GM12891 (cell line): ENCODE measurements at regions not wholly inside any gene's neighbourhood (a gene's known extent, or its start where the extent isn't known, plus 50 kb on each side); places are given as distances from the start of the nearest gene placed in this dataset.

Experiments used
- PAX5 ChIP-seq: IDR thresholded peaks from 2 replicates; pipeline ENCODE4 v1.6.1; 2011; ENCODE audit warnings: low read length, moderate library complexity, mild to moderate bottlenecking; ENCODE audit not compliant: insufficient read depth, severe bottlenecking
- POLR2A ChIP-seq: IDR thresholded peaks from 2 replicates; pipeline ENCODE4 v1.6.1; 2011; ENCODE audit warnings: low read depth, low read length, control low read depth
- POLR2AphosphoS5 ChIP-seq: IDR thresholded peaks from 2 replicates; pipeline ENCODE4 v1.6.1; 2011; ENCODE audit warnings: low read depth, low read length, control low read depth
- POU2F2 ChIP-seq: IDR thresholded peaks from 2 replicates; pipeline ENCODE4 v1.6.1; 2011; ENCODE audit warnings: low read depth, mild to moderate bottlenecking, control low read depth, low read length, moderate library complexity
- SPI1 ChIP-seq: IDR thresholded peaks from 2 replicates; pipeline ENCODE4 v1.6.1; 2011; ENCODE audit warnings: low read depth, low read length, control low read depth
- TAF1 ChIP-seq: IDR thresholded peaks from 2 replicates; pipeline ENCODE4 v1.6.1; 2011; ENCODE audit warnings: low read depth, low read length, control low read depth

DNA sequence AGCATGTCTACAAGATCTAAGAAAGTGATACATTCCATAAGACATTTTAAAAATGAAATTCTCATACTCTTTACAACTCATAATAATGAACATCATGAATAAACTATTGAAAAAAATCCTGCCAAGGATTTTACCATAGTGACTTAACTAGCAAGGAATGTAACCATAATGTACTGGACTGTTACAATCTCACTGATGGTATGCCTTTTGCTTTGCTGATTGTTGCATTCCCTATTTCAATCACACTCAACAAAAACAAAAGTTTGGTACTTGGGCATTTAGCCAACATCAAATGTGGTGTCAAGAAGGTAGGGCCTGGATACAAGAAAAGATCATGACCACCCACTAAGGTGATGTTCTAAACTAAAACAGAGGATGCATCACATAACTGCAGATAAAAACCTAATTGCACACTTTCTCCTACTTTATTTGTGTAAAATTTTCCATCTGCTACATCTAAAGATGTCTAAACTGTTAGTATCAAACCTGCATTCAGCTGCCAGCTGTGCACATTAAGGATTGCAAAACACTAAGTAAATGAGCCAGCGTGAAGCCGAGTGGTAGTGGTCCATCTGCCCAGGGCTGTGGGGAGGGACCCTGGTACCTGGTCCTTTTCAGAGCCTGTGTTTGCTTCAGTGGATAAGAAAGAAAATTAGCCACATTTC lies 564.4 kb downstream of the ZEB2 start:
- TF ChIP-seq POLR2A (no peak), TAF1 (no peak), POLR2AphosphoS5 (no peak), SPI1 (no peak), PAX5 (no peak), POU2F2 (no peak)
